Neuron (in vitro differentiated cells): ENCODE measurements at regions not wholly inside any gene's neighbourhood (a gene's known extent, or its start where the extent isn't known, plus 50 kb on each side); places are given as distances from the start of the nearest gene placed in this dataset.

ENCODE experiments used
- H2AFZ ChIP-seq: one replicate; pipeline ENCODE4 v1.6.1; 2013; ENCODE audit warnings: low read depth, mild to moderate bottlenecking, inconsistent platforms, low read length, moderate library complexity
- H3K27me3 ChIP-seq: one replicate; pipeline ENCODE4 v1.6.1; 2013; ENCODE audit warnings: low read length; ENCODE audit not compliant: insufficient read depth
- H3K36me3 ChIP-seq: one replicate; pipeline ENCODE4 v1.6.1; 2013; ENCODE audit warnings: low read length; ENCODE audit not compliant: insufficient read depth
- H3K4me1 ChIP-seq: one replicate; pipeline ENCODE4 v1.6.1; 2013; ENCODE audit warnings: low read length; ENCODE audit not compliant: insufficient read depth
- H3K4me3 ChIP-seq: 2 replicates; pipeline ENCODE4 v1.5.1; 2013; ENCODE audit warnings: mild to moderate bottlenecking, low read length, moderate library complexity
- H3K9me3 ChIP-seq: one replicate; pipeline ENCODE4 v1.6.1; 2013; ENCODE audit warnings: low read length

GRCh38 chr9:11025775-11026174 lies 413.0 kb upstream of the PTPRD start:
- H2AFZ ChIP-seq = no peak overlapping the region
- no peak overlapping the region for H3K4me3 ChIP-seq
- H3K27me3 ChIP-seq = no peaks in the 10 kb centered on the region
- no peaks in the 10 kb centered on the region for H3K36me3 ChIP-seq
- H3K4me1 ChIP-seq = no peaks in the 10 kb centered on the region
- H3K9me3 ChIP-seq = no peaks in the 10 kb centered on the region

GRCh38 chr9:11038366-11038765 lies 425.6 kb upstream of the PTPRD start:
- Histone ChIP-seq H3K9me3 (no peaks in the 10 kb centered on the region), H3K4me3 (no peak overlapping the region), H3K4me1 (no peaks in the 10 kb centered on the region), H3K36me3 (no peaks in the 10 kb centered on the region), H3K27me3 (no peaks in the 10 kb centered on the region), H2AFZ (no peak overlapping the region)

GRCh38 chr9:11039006-11039405 lies 426.2 kb upstream of the PTPRD start:
- Histone ChIP-seq H3K27me3 (no peaks in the 10 kb centered on the region), H3K36me3 (no peaks in the 10 kb centered on the region), H3K4me3 (no peak overlapping the region), H3K9me3 (no peaks in the 10 kb centered on the region), H3K4me1 (no peaks in the 10 kb centered on the region), H2AFZ (no peak overlapping the region)

DNA sequence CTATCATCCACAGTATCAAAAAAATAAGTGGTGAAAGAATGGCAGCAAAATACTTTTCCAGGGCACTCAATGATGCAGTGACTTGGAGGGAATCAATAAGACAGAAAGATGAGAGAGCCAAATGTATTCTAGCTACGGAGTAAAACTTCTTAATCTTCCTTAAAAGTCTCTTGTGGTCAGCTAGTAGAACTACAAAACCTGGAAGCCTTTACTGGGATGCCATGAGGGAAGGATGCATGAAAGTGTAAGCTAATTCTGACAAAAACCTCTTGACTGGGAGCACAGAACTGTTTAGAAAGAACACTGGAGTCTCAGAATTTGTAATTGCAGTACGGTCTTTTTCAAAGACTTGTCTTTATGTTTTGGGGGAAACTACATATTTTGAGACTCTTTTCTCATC lies 432.8 kb upstream of the PTPRD start:
- Histone ChIP-seq H3K27me3 (no peaks in the 10 kb centered on the region), H3K36me3 (no peaks in the 10 kb centered on the region), H3K4me1 (no peaks in the 10 kb centered on the region), H2AFZ (no peak overlapping the region), H3K4me3 (no peak overlapping the region), H3K9me3 (no peaks in the 10 kb centered on the region)

GRCh38 chr9:11063263-11063662 lies 450.5 kb upstream of the PTPRD start:
- Histone ChIP-seq H3K9me3 (no peaks in the 10 kb centered on the region), H3K36me3 (no peaks in the 10 kb centered on the region), H2AFZ (no peak overlapping the region), H3K27me3 (no peaks in the 10 kb centered on the region), H3K4me1 (no peaks in the 10 kb centered on the region), H3K4me3 (no peak overlapping the region)

DNA sequence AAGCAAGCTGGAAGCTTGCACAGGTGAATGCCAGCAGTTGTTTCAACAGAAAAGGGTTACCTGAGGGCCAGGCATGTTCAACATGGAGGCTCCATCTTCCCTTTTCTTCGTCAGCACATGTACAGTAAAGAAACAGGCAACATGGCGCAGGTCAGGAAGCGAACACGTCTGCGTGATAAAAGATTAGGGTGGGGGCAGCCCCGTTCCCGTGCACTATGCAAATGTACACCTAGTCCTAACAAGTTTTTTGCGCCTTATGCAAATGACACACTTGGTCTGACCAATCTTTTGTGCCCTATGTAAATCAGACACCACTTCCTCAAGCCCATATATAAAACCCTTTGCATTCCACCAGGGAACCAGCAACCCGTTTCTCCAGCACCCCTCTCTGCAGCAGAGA lies 452.1 kb upstream of the PTPRD start:
- Histone ChIP-seq H3K36me3 (no peaks in the 10 kb centered on the region), H3K27me3 (no peaks in the 10 kb centered on the region), H3K4me3 (no peak overlapping the region), H3K4me1 (no peaks in the 10 kb centered on the region), H3K9me3 (no peaks in the 10 kb centered on the region), H2AFZ (no peak overlapping the region)

- Histone ChIP-seq H3K4me3 (no peak overlapping the region), H3K27me3 (no peaks in the 10 kb centered on the region), H3K9me3 (no peaks in the 10 kb centered on the region), H3K36me3 (no peaks in the 10 kb centered on the region), H2AFZ (no peak overlapping the region), H3K4me1 (no peaks in the 10 kb centered on the region)
These were observed 459.4 kb upstream of the PTPRD start for GRCh38 chr9:11072176-11072575.

DNA sequence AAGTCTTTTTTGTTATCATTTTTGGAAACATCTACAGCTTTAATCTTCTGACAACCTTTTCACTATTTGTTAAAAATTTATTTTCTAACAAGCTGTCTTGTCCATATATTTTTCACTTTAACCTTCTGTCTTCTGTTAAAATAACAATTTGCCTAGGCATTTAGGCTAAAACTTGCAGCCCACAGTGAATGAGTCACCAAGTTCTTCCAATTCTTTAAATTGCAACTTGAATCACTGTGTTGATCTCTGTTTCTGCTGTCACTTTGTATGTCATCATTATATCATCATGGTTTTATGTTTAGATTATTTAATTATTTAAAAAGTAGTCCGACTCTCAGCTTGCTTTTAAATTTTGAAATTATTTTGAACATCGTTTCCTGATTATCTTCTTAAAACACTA lies 473.8 kb upstream of the PTPRD start:
- H3K36me3 ChIP-seq = no peaks in the 10 kb centered on the region
- H3K4me1 ChIP-seq = no peaks in the 10 kb centered on the region
- no peaks in the 10 kb centered on the region for H3K27me3 ChIP-seq
- H3K9me3 ChIP-seq = no peaks in the 10 kb centered on the region
- H2AFZ ChIP-seq = no peak overlapping the region
- H3K4me3 ChIP-seq = no peak overlapping the region

- no peaks in the 10 kb centered on the region for H3K27me3 ChIP-seq
- H3K36me3 ChIP-seq = no peaks in the 10 kb centered on the region
- H3K4me1 ChIP-seq = no peaks in the 10 kb centered on the region
- no peaks in the 10 kb centered on the region for H3K9me3 ChIP-seq
- no peak overlapping the region for H2AFZ ChIP-seq
- H3K4me3 ChIP-seq = no peak overlapping the region
These were observed 476.1 kb upstream of the PTPRD start for GRCh38 chr9:11088821-11089374.

DNA sequence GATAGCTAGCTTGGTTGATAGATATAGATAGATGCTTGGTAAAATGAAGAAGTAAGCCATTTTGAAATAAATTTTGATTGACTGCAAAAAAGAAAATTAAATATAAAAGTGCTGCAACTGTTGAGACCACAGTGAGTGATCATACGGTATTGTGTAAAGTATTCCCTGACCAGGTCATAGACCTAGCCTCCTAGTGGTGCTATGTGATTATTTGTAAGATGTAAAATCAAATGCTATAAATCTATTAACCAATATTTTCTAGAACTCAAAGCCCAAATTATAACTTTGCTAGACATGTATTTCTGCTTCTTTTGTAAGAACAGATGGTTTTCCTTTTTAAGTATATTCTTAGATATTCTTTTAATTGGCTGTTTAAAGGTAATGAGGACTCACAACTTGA lies 480.2 kb upstream of the PTPRD start:
- Histone ChIP-seq H3K27me3 (no peaks in the 10 kb centered on the region), H3K9me3 (no peaks in the 10 kb centered on the region), H2AFZ (no peak overlapping the region), H3K4me3 (no peak overlapping the region), H3K4me1 (no peaks in the 10 kb centered on the region), H3K36me3 (no peaks in the 10 kb centered on the region)

- no peak overlapping the region for H3K4me3 ChIP-seq
- no peak overlapping the region for H2AFZ ChIP-seq
These were observed 484.2 kb upstream of the PTPRD start for GRCh38 chr9:11097020-11097419.

DNA sequence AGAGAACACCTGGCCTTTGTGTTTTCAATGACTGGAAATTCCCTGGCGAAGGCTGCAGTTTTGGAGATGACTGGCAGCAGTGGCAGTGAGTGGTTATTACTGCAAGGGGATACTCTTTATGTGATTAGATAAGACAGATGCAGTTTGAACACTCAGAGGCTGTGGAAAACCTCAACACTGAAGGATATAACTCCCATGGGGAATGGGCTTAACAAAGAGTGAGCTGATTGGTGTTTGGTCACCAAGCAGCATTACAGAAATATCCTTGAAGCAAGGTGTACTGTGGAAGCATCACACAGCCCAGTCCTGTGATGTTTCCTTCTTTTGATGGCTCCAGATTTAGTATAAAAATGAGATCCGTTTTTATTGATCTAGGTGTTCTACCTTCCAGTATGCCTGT lies 490.7 kb upstream of the PTPRD start:
- Histone ChIP-seq H3K4me1 (no peaks in the 10 kb centered on the region), H3K36me3 (no peaks in the 10 kb centered on the region), H3K4me3 (no peak overlapping the region), H3K27me3 (no peaks in the 10 kb centered on the region), H3K9me3 (no peaks in the 10 kb centered on the region), H2AFZ (no peak overlapping the region)

More at GRCh38 chr9:11097020-11097419, 484.2 kb upstream of the PTPRD start:
- no peaks in the 10 kb centered on the region for H3K9me3 ChIP-seq
- no peaks in the 10 kb centered on the region for H3K36me3 ChIP-seq
- H3K27me3 ChIP-seq = no peaks in the 10 kb centered on the region
- H3K4me1 ChIP-seq = no peaks in the 10 kb centered on the region

- Histone ChIP-seq H3K4me1 (no peaks in the 10 kb centered on the region), H3K4me3 (no peak overlapping the region), H2AFZ (no peak overlapping the region), H3K36me3 (no peaks in the 10 kb centered on the region), H3K27me3 (no peaks in the 10 kb centered on the region), H3K9me3 (no peaks in the 10 kb centered on the region)
These were observed 494.4 kb upstream of the PTPRD start for GRCh38 chr9:11107196-11107595.

DNA sequence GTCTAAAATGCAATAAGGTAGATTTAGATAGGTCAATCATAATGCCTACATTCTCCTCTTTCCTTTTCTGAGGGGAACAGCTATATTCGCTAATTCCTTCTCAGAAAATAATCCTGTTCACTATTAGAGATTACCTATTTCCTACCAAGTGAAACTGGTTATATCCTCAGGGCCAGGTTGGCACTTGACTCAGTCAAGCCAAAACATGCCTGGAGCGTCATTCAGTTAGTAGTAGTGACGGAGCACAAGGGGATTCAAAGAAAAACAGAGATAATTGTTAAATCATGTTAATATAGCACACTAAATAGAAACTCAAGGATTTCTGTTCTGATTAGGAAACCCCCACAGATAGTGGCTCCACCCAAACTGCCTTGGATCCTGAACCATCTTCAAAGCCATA lies 515.4 kb upstream of the PTPRD start:
- no peaks in the 10 kb centered on the region for H3K36me3 ChIP-seq
- H3K4me1 ChIP-seq = no peaks in the 10 kb centered on the region
- no peaks in the 10 kb centered on the region for H3K27me3 ChIP-seq
- H3K9me3 ChIP-seq = no peaks in the 10 kb centered on the region
- no peak overlapping the region for H2AFZ ChIP-seq
- H3K4me3 ChIP-seq = no peak overlapping the region
